Colonic mucosa (tissue), 4 donors: ENCODE measurements at regions not wholly inside any gene's neighbourhood (a gene's known extent, or its start where the extent isn't known, plus 50 kb on each side); places are given as distances from the start of the nearest gene placed in this dataset.

Experiments used
- DNase-seq: peaks from one replicate; pipeline ENCODE4 v3.0.0-alpha.2; 2020
- H3K27ac ChIP-seq: fragments of 200-600 bp; one replicate; pipeline ENCODE4 v1.8.0; 2021
- H3K27me3 ChIP-seq: fragments of 200-600 bp; one replicate; pipeline ENCODE4 v1.8.0; 2021
- H3K36me3 ChIP-seq: fragments of 200-600 bp; one replicate; pipeline ENCODE4 v1.8.0; 2021
- H3K4me1 ChIP-seq: fragments of 200-600 bp; one replicate; pipeline ENCODE4 v1.8.0; 2021; ENCODE audit warnings: mild to moderate bottlenecking
- H3K4me3 ChIP-seq: fragments of 200-600 bp; one replicate; pipeline ENCODE4 v1.8.0; 2021
- H3K9ac ChIP-seq, 2 donors: one replicate each; pipeline ENCODE4 v1.7.0; 2013; ENCODE audit warnings: control low read depth in 2 of 2, low read depth in 2 of 2, low read length in 2 of 2
- H3K9me3 ChIP-seq: fragments of 200-600 bp; one replicate; pipeline ENCODE4 v1.8.0; 2021
- intact Hi-C: fragments of 100-400 bp; cut with DNase I; formaldehyde crosslinking; loops from one replicate; pipeline ENCODE4 v1.14.1; 2022
- TF ChIP-seq, protein P1 (sequence below): fragments of 200-600 bp; IDR thresholded peaks from one replicate; pipeline ENCODE4 v1.8.0; 2022; ENCODE audit warnings: antibody characterized with exemption, mild to moderate bottlenecking
- donor health status: healthy.
- donor health status: DM: no; HTN: no; CAD: no.
- donor health status: DM: no; HTN: no; CAD: no.

- Histone ChIP-seq H3K36me3 (no peaks in the 10 kb centered on the region), H3K27ac (no peak overlapping the region), H3K4me3 (no peak overlapping the region), H3K4me1 (no peaks in the 10 kb centered on the region), H3K9ac (no peak overlapping the region), H3K27me3 (no peaks in the 10 kb centered on the region), H3K9me3 (no peaks in the 10 kb centered on the region)
- intact Hi-C loops = no loop called here
- TF ChIP-seq, protein P1, sequence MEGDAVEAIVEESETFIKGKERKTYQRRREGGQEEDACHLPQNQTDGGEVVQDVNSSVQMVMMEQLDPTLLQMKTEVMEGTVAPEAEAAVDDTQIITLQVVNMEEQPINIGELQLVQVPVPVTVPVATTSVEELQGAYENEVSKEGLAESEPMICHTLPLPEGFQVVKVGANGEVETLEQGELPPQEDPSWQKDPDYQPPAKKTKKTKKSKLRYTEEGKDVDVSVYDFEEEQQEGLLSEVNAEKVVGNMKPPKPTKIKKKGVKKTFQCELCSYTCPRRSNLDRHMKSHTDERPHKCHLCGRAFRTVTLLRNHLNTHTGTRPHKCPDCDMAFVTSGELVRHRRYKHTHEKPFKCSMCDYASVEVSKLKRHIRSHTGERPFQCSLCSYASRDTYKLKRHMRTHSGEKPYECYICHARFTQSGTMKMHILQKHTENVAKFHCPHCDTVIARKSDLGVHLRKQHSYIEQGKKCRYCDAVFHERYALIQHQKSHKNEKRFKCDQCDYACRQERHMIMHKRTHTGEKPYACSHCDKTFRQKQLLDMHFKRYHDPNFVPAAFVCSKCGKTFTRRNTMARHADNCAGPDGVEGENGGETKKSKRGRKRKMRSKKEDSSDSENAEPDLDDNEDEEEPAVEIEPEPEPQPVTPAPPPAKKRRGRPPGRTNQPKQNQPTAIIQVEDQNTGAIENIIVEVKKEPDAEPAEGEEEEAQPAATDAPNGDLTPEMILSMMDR = no peak
- DNase-seq = no peak
Observed at GRCh38 chr2:64336171-64336570, 117.8 kb upstream of the LGALSL start.

DNA sequence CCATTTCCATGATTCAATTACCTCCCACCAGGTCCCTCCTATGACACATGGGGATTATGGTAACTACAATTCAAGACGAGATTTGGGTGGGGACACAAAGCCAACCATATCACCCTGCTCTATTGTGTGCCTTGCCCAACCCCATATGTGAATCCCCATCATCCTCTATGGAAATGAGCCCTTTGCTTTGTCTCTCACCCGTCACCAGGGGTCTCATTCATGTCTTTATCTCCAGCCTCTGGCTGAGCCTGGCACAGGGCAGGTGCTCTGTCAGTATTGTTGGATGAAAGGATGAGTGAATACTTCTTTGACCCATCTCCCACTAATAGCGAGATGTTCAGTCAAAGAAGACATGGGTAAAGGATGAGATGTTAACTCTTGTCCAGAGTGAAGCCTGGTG lies 116.6 kb upstream of the LGALSL start:
- no peak for DNase-seq
- no peak overlapping the region for H3K4me3 ChIP-seq
- no peaks in the 10 kb centered on the region for H3K4me1 ChIP-seq
- H3K27ac ChIP-seq = no peak overlapping the region
- H3K9me3 ChIP-seq = no peaks in the 10 kb centered on the region
- H3K27me3 ChIP-seq = no peaks in the 10 kb centered on the region
- intact Hi-C loops = no loop called here
- TF ChIP-seq, protein P1 = no peak
- no peaks in the 10 kb centered on the region for H3K36me3 ChIP-seq
- H3K9ac ChIP-seq = no peak overlapping the region

DNA sequence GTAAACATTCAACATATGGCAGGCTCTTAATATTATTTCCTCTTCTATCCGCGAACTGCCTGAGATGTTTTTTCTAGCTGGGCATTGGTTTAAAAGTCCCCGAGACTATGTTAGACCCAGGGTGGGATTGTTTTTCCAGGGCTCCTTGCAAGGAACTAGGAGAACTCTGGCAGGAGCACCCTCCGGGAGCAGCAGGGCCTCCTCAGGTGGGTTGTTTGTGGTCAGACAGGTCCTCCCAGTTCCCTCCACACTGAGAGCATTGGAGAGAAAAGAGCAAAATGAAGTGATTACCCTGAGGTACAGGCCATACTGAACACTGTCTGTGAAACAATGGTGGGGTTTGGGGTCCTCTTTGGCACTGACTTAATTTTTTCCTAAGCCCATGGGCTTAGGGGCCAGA lies 115.9 kb upstream of the LGALSL start:
- intact Hi-C loops = no loop called here
- Histone ChIP-seq H3K36me3 (no peaks in the 10 kb centered on the region), H3K9ac (no peak overlapping the region), H3K4me3 (no peak overlapping the region), H3K9me3 (no peaks in the 10 kb centered on the region), H3K27ac (no peak overlapping the region), H3K27me3 (no peaks in the 10 kb centered on the region), H3K4me1 (no peaks in the 10 kb centered on the region)
- TF ChIP-seq, protein P1 = no peak
- DNase-seq = no peak

DNA sequence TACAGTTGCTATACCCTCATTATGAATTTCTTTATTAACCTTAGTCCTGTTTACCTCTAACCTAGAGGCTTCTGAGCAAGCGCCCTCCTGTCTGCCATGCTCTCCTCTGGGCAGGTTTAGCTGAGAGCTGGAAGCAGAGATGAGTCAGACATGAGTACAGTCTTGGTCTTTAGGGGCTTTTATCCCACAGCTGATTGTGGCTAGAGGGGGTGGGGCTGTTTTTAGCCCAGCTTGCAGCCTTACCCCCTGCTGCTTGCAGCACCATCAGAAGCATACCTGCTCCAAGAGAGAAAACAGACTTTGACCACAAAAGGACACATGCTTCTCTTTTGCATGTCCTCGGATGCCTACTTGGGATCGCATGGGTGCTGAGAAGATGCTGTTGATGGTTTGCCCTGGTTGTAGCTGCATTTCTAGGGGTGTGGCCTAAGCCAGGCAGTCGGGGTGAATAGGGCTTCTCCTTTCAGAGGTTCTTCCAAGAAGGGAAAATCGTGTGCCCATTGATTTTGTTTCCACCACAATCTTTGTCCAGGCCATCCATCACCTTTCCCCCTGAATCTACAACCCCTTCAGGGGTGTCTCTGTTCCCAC lies 115.0 kb upstream of the LGALSL start:
- H3K27me3 ChIP-seq = no peaks in the 10 kb centered on the region
- TF ChIP-seq, protein P1 = no peak
- H3K4me1 ChIP-seq = no peaks in the 10 kb centered on the region
- no peak overlapping the region for H3K9ac ChIP-seq
- no peaks in the 10 kb centered on the region for H3K9me3 ChIP-seq
- intact Hi-C loops = no loop called here
- no peak for DNase-seq
- no peak overlapping the region for H3K27ac ChIP-seq
- no peaks in the 10 kb centered on the region for H3K36me3 ChIP-seq
- H3K4me3 ChIP-seq = no peak overlapping the region

DNA sequence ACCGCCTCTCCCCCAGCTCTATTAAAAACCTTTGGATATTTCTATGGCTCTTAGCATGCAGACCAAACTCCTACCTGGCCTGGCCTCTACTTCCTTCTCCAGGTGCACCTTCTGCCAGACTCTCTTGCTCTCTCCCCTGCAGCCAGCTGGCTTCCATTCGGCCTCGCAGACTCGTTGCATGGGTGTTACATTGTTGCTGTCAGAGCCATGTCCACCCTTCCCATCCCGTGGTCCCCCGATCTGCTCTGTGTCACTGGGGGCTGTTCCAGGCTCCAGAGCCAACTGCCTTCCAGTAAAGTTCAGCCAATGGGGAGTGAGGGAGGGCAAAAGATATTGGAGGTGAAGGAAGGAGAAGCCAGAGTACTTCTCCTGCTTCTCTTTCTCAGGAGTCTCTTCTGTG lies 112.5 kb upstream of the LGALSL start:
- Histone ChIP-seq H3K27me3 (no peaks in the 10 kb centered on the region), H3K36me3 (no peaks in the 10 kb centered on the region), H3K4me3 (no peak overlapping the region), H3K4me1 (no peaks in the 10 kb centered on the region), H3K9ac (no peak overlapping the region), H3K27ac (no peak overlapping the region), H3K9me3 (no peaks in the 10 kb centered on the region)
- TF ChIP-seq, protein P1 = no peak
- intact Hi-C loops = no loop called here
- DNase-seq = no peak
